ENCODE measurements at regions not wholly inside any gene's neighbourhood (a gene's known extent, or its start where the extent isn't known, plus 50 kb on each side); places are given as distances from the start of the nearest gene placed in this dataset.
A peak's percentile ranks its signal among the peaks of the same experiment; 100 is the strongest.

DNA sequence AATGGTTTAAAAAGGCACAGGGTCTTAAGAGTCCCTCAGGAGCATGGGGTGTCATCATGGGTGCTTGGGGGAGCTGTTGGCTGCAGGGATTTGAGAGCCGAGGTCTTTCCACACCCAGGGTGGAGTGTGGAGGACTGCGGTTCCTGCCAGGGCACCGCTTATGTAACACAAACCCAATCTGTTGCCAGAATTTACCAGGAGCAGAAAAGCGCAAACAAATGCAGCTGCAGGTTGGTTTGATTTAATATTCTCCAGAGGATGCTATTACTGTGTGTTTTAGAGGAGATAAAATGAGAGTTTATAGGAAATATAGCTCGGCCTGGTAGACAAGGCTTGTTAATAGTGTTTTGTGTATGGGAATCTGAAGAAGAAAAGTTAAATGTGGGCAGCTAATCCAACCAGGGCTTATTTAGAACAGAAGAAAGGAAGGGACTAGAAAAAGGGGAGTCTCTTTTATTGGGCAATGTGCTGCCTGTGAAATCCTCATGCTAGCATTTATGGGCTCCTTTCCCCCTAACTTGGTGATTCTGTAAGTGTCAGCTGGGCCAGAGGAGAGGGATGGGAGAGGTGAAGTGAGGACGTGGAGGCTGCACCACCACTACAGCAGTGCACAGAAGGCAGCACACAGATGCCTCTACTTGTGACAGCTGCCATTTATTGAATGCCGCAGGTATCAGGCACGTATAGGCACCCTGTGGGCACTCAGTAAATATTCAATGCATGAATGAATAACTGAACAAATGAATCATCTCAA, 174.7 kb downstream of the KATNIP start:
- Mint-ChIP-seq H3K4me3 (no peak overlapping the region), H3K9me3 (no peaks in the 10 kb centered on the region), H3K27me3 (no peaks in the 10 kb centered on the region), H3K36me3 (ENCODE audit: low read depth) (peaks cover 9% of the 10 kb centered on the region), H3K27ac (no peak overlapping the region), H3K4me1 (no peaks in the 10 kb centered on the region)
- no peak for ATAC-seq
- DNase-seq = no peak

DNA sequence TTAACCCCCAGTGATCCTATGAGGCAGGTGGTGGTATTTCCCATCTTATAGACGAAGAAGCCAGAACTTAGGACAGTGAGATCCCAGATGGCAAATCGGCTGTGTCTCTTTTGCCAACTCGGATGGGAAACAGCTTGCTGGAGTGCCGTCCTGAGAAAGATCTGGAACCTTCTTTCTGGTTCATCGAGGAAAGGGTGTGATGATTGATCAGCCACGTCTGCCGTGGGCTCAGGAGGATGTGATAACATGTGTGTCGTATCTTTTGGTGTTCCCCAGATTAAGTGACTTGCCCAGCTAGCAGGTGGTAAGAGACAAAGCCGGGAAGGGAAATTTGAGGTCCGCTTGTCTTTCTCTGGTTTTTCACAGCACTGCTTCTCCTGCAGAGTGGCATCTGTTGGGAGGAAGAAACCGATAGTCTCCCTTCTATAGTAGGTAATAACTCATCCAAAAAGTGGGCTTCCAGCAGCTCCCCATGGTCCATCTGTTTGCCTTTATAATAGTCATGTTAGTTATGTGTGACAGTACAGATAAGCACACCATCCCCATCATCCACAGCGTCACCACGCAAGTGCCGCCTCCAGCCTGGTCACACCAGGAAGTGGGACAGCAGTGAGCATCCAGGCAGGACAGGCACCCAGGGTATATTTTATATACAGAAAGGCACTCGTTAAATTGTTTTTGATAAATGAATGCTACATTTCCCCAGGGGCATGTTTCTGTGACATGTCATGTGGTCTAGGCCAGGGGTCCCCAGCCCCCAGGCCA, 175.5 kb downstream of the KATNIP start:
- Mint-ChIP-seq H3K36me3 (ENCODE audit: low read depth) (peaks cover 9% of the 10 kb centered on the region), H3K27ac (no peak overlapping the region), H3K4me3 (no peak overlapping the region), H3K4me1 (no peaks in the 10 kb centered on the region), H3K27me3 (no peaks in the 10 kb centered on the region), H3K9me3 (no peaks in the 10 kb centered on the region)
- DNase-seq = no peak
- ATAC-seq = no peak

DNA sequence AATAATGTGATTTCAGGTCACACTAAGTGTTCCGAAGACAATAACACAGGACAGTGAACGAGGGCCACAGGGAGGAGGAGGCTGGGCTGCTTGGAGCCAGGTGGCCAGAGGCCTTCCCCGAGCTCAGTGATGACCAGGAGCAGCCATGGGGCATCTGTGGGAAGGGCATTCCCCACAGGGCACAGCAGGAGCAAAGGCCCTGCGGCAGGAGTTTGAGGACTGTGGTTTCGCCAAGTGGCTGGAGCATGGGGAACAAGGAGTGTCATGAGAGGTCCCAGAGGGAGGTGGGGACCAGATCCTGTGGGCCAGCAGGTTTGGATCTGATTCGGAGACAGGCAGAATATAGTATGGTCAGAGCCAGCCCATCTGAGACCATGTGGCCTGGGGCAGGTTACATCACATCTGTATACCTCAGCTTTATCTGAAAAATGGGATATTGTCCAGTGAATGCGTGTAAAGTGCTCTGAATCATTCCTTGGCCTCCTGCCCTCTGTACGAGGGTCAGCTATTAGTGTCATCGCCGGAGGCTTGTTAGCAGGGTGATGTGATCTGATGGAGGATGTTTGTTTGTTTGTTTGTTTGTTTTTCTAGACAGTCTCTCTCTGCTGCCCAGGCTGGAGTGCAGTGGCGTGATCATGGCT, 176.8 kb downstream of the KATNIP start:
- Mint-ChIP-seq H3K27me3 (no peaks in the 10 kb centered on the region), H3K4me3 (no peak overlapping the region), H3K36me3 (ENCODE audit: low read depth) (peaks cover 9% of the 10 kb centered on the region)

DNA sequence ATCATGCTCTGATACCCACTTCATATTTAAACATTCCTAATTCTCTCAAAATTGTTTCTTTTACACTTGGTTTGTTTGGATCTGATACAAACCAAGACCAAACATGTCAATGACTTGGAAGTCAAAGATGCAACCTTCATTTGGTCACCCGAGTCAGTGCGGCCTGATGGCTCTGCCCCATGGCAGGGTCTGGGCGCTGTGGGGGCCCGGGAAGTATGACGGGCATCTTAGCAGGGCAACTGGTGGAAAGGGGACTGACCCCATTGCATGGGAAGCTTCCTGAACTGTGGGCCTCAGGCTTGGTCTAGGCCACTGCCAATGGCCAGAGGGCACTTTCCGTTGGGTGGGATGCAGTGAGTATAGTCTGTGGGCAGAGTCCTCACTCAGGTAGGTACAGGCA, 178.0 kb downstream of the KATNIP start:
- no peak for DNase-seq

More for the DNA sequence above, 176.8 kb downstream of the KATNIP start:
- DNase-seq (no peak), ATAC-seq (no peak)
- Mint-ChIP-seq H3K4me1 (no peaks in the 10 kb centered on the region), H3K9me3 (no peaks in the 10 kb centered on the region), H3K27ac (no peak overlapping the region)

DNA sequence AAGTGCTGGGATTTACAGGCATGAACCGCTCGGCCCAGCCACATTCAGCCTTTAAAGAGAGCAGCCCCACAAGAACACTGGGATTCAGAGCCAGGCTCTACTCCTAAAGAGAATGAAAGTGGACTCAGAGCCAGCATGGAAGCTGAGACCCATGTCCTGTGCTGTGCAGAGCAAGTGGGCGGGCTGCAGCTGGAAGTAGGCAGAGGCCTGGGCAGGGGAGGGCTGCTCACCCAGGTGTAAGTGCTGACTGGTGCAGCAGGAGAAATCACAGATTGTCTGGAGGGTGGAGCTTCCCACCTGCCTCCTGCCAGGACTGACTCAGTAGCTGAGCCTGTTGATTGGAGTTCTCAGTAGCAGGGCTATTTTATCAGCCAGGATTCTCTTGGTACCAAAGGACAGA, 178.7 kb downstream of the KATNIP start:
- peaks cover 6% of the 10 kb centered on the region for H3K36me3 Mint-ChIP-seq (ENCODE audit: low read depth)
- ATAC-seq (no peak), DNase-seq (no peak)
- no peak overlapping the region for H3K4me3 Mint-ChIP-seq
- H3K27ac Mint-ChIP-seq = no peak overlapping the region
- H3K9me3 Mint-ChIP-seq = no peaks in the 10 kb centered on the region
- H3K27me3 Mint-ChIP-seq = no peaks in the 10 kb centered on the region
- no peaks in the 10 kb centered on the region for H3K4me1 Mint-ChIP-seq

More for the DNA sequence above, 178.0 kb downstream of the KATNIP start:
- no peaks in the 10 kb centered on the region for H3K9me3 Mint-ChIP-seq
- H3K4me1 Mint-ChIP-seq = no peaks in the 10 kb centered on the region
- no peak overlapping the region for H3K4me3 Mint-ChIP-seq
- no peaks in the 10 kb centered on the region for H3K27me3 Mint-ChIP-seq
- H3K36me3 Mint-ChIP-seq (ENCODE audit: low read depth) = peaks cover 6% of the 10 kb centered on the region
- no peak overlapping the region for H3K27ac Mint-ChIP-seq
- no peak for ATAC-seq

DNA sequence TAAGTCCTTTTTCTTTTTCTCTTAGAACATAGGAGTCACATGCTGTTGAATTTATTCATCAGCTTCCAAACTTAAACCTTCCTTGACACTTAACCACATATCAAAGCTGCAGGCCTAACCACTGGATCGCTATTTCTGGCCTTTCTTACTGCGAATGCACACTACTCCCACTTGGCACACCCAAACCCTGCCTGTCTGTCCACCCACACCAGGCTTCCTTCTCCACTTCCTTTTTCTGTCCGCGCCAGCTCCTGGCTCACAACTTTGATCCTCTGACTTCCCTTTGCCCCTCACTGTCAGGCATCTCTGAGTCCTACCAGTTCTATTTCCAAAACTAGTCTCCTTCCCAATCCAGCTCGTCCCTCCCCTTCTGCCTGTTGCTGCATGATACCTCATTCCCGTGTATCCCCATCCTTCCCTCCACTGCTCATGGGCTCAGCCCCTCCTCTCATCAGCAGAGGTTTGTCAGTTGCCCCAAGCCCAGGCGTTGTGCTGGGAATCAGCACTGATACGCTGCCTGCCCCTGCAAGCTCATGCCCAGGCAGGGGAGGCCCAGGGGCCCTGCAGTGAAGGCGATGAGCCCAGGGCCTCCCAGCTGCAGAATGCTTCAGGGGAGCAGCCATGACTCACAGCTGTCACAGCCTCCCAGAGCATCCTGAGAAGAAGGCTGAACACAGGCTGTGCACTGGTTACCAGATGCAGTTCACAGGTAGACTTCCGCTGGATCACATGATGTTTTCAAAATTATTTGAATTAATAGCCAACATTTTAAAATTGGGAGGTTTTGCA, 179.8 kb downstream of the KATNIP start:
- H3K9me3 Mint-ChIP-seq = no peaks in the 10 kb centered on the region
- no peak for DNase-seq
- no peak overlapping the region for H3K4me3 Mint-ChIP-seq
- ATAC-seq = no peak
- H3K27me3 Mint-ChIP-seq = no peaks in the 10 kb centered on the region
- no peaks in the 10 kb centered on the region for H3K4me1 Mint-ChIP-seq
- no peak overlapping the region for H3K27ac Mint-ChIP-seq
- H3K36me3 Mint-ChIP-seq (ENCODE audit: low read depth) = peaks cover 6% of the 10 kb centered on the region

DNA sequence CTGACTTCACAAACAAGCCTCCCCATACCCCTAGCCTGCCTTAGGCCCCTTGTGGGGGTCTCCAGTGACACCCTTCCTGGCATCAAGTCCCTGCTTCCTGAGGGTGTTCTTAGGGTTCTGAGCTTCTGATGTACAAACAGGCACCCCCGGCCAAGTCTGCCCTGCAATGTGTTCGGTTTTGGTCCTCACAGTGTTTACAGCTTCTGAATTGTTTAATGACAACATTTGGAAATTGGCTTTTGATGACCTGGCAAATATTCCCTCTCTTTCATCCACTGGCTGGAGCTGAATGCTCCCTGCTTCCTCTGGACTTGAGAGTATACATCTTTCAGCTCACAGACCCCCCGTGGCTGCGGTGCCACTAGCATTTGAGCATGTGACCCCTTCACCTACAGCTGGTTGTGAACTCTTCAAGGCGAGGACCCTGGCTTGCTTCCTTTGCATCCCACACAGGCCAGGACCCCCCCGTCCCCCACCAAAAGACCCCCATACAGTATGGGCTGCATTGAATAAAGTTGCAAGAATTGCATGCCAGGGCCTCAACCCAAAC, 180.8 kb downstream of the KATNIP start:
- H3K4me3 Mint-ChIP-seq = no peak overlapping the region

DNA sequence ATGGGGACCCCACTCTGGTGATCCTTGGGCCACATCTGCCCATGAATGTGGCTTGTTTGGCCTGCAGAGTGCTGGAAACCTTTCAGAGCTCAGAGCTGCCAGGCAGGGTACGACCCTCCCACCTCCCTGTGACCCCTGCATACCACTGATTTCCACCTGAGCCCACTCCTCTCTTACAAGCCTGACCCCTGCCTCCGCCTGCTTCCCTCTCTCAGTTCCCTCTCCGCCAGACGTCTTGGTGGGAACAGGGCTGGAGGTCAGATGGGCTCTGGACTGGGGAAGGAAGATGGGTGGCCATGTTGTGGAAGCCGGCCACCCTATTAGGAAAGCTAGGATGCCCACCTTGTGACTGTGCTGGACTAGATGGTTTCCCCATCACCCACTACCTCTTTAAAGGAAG, 185.1 kb downstream of the KATNIP start:
- H3K27ac Mint-ChIP-seq = no peak overlapping the region
- H3K27me3 Mint-ChIP-seq = no peaks in the 10 kb centered on the region
- H3K9me3 Mint-ChIP-seq = no peaks in the 10 kb centered on the region
- DNase-seq (no peak), ATAC-seq (no peak)
- peaks cover 4% of the 10 kb centered on the region for H3K36me3 Mint-ChIP-seq (ENCODE audit: low read depth)
- H3K4me1 Mint-ChIP-seq = no peaks in the 10 kb centered on the region
- no peak overlapping the region for H3K4me3 Mint-ChIP-seq

More for the DNA sequence above, 180.8 kb downstream of the KATNIP start:
- no peaks in the 10 kb centered on the region for H3K4me1 Mint-ChIP-seq
- H3K27ac Mint-ChIP-seq = no peak overlapping the region
- no peak for DNase-seq
- ATAC-seq = no peak
- H3K36me3 Mint-ChIP-seq (ENCODE audit: low read depth) = peaks cover 6% of the 10 kb centered on the region
- H3K27me3 Mint-ChIP-seq = no peaks in the 10 kb centered on the region
- no peaks in the 10 kb centered on the region for H3K9me3 Mint-ChIP-seq

DNA sequence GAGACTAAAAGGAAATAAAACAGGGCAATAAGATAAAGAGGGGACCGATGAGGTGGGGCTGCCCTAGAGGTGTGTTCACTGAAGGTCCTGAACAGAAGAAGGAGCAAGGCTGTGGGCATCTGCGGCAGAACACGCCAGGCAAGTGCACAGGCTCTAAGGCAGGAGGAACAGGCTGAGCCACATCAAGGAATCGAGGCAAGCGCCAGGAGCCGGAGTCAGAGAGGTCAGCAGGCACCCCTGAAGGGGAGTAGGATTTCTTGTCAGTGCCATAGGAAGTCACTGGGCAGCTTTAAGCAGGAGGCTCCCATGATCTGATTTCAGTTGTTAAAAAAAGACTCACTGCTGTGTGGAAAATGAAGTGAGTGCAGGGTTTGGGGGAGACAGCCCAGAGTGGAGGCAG, 186.5 kb downstream of the KATNIP start:
- H3K27ac Mint-ChIP-seq = peak overlapping the region; percentile 39
- ATAC-seq = no peak

DNA sequence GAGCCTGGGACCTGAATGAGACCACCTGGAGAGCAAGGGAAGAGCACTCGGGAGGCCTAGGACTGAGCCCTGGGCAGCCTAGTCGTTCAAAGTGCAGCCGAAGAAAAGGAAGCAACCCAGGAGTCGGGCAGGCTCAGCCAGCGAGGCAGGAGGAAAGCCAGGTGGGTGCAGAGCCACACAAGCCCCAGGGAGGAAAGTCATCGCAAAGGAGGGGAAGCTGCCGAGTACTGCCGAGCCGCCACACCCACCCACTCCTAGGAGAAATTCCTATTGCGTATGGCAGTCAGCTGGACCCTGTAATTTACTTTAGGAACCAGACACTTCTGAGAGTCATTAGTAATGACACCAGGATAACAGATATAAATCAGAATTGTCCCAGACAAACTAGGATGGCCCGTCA, 187.6 kb downstream of the KATNIP start:
- DNase-seq (no peak), ATAC-seq (no peak)
- H3K27ac Mint-ChIP-seq = no peak overlapping the region
- H3K9me3 Mint-ChIP-seq = no peaks in the 10 kb centered on the region
- no peaks in the 10 kb centered on the region for H3K4me1 Mint-ChIP-seq
- peaks cover 10% of the 10 kb centered on the region for H3K36me3 Mint-ChIP-seq (ENCODE audit: low read depth)
- no peak overlapping the region for H3K4me3 Mint-ChIP-seq
- H3K27me3 Mint-ChIP-seq = no peaks in the 10 kb centered on the region

More for the DNA sequence above, 186.5 kb downstream of the KATNIP start:
- H3K4me3 Mint-ChIP-seq = no peak overlapping the region
- H3K4me1 Mint-ChIP-seq = no peaks in the 10 kb centered on the region
- H3K36me3 Mint-ChIP-seq (ENCODE audit: low read depth) = peaks cover 9% of the 10 kb centered on the region
- H3K27me3 Mint-ChIP-seq = no peaks in the 10 kb centered on the region
- no peak for DNase-seq
- H3K9me3 Mint-ChIP-seq = no peaks in the 10 kb centered on the region

Data from activated naive CD8-positive, alpha-beta T cell treated with anti-CD3 and anti-CD28 coated beads, Interleukin-2, amount 50 U/mL, for 24 hours (primary cell).